Keratinocyte (primary cell): ENCODE measurements at regions not wholly inside any gene's neighbourhood (a gene's known extent, or its start where the extent isn't known, plus 50 kb on each side); places are given as distances from the start of the nearest gene placed in this dataset.

Source experiments
- CTCF ChIP-seq, 3 experiments: IDR thresholded peaks in 1 of 3; conservative IDR thresholded peaks in 1 of 3; optimal IDR thresholded peaks in 1 of 3; 2 replicates in 2 of 3; 3 replicates in 1 of 3; pipeline versions ENCODE3 to v1.5.1; 2011; ENCODE audit warnings: low read length in 3 of 3, mild to moderate bottlenecking in 3 of 3, moderate library complexity in 2 of 3, control low read depth in 1 of 3, inconsistent platforms in 1 of 3; ENCODE audit not compliant: insufficient read depth in 2 of 3; ENCODE audit errors: extremely low read depth in 1 of 3
- EZH2 ChIP-seq: IDR thresholded peaks from one replicate; pipeline ENCODE4 v1.6.1; 2012; ENCODE audit warnings: inconsistent platforms, mild to moderate bottlenecking, low read length, moderate library complexity

GRCh38 chr4:107131295-107131694, 95.2 kb upstream of the DKK2 start:
- no peak for TF ChIP-seq CTCF (optimal IDR thresholded peaks at IDR 0.05 in 1 of 3, IDR thresholded peaks at IDR 0.05 in 1 of 3, conservative IDR thresholded peaks at IDR 0.05 in 1 of 3; ENCODE audit: extremely low read depth in 1 of 3, insufficient read depth in 2 of 3, low read length in 3 of 3)
- no peak for TF ChIP-seq EZH2
